ENCODE measurements at regions not wholly inside any gene's neighbourhood (a gene's known extent, or its start where the extent isn't known, plus 50 kb on each side); places are given as distances from the start of the nearest gene placed in this dataset.
A peak's percentile ranks its signal among the peaks of the same experiment; 100 is the strongest.

GRCh38 chr1:56220021-56220420 is 359.3 kb downstream of the PLPP3 start:
- Mint-ChIP-seq H3K9me3 (no peaks in the 10 kb centered on the region), H3K4me1 (peaks cover 6% of the 10 kb centered on the region), H3K4me3 (no peak overlapping the region), H3K27ac (no peak overlapping the region), H3K36me3 (no peaks in the 10 kb centered on the region), H3K27me3 (ENCODE audit: low read depth) (no peaks in the 10 kb centered on the region)
- no peak for DNase-seq (ENCODE audit: low spot score)
- ChIA-PET CTCF (no interaction called here), POLR2A (no interaction called here)
- ATAC-seq: peak; percentile 38
- TF ChIP-seq ARID4B (CRISPR knock-in tag; IDR thresholded peaks at IDR 0.05; ENCODE audit: borderline replicate concordance) (no peak), ZNF281 (CRISPR knock-in tag; IDR thresholded peaks at IDR 0.05) (no peak), GRHL2 (CRISPR knock-in tag; IDR thresholded peaks at IDR 0.05; ENCODE audit: insufficient replicate concordance, severe bottlenecking) (no peak), ZBTB21 (CRISPR knock-in tag; IDR thresholded peaks at IDR 0.05; ENCODE audit: borderline replicate concordance) (no peak), FOXK1 (CRISPR knock-in tag; IDR thresholded peaks at IDR 0.05) (no peak), NR2C2 (CRISPR knock-in tag; IDR thresholded peaks at IDR 0.05) (no peak), JAZF1 (CRISPR knock-in tag; IDR thresholded peaks at IDR 0.05) (no peak), NFE2L1 (CRISPR knock-in tag; IDR thresholded peaks at IDR 0.05) (no peak), ETV6 (CRISPR knock-in tag; IDR thresholded peaks at IDR 0.05) (no peak)
- TF ChIP-seq, protein P1, sequence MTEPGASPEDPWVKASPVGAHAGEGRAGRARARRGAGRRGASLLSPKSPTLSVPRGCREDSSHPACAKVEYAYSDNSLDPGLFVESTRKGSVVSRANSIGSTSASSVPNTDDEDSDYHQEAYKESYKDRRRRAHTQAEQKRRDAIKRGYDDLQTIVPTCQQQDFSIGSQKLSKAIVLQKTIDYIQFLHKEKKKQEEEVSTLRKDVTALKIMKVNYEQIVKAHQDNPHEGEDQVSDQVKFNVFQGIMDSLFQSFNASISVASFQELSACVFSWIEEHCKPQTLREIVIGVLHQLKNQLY (CRISPR knock-in tag; IDR thresholded peaks at IDR 0.05): no peak
- TF ChIP-seq, protein P2, sequence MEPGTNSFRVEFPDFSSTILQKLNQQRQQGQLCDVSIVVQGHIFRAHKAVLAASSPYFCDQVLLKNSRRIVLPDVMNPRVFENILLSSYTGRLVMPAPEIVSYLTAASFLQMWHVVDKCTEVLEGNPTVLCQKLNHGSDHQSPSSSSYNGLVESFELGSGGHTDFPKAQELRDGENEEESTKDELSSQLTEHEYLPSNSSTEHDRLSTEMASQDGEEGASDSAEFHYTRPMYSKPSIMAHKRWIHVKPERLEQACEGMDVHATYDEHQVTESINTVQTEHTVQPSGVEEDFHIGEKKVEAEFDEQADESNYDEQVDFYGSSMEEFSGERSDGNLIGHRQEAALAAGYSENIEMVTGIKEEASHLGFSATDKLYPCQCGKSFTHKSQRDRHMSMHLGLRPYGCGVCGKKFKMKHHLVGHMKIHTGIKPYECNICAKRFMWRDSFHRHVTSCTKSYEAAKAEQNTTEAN (CRISPR knock-in tag; IDR thresholded peaks at IDR 0.05): no peak

DNA sequence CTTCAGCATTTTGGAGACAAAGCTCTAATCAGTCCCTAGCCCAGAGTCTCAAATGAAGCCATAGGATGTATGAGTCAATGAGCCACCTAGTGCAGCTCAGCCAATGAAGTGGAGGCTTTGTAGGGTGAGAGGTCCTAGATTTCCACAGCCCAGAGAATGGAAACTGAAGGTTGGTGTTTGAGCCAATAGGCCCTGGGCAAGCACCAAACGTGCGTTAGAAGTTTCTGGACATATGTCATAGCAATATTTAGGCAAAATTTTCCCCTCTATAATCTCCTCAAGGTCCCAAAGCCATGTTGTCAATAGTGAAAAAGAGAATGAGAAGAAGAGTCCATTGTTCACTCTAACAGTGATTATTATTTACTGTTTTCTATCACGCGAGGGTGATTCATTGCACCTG is 361.3 kb downstream of the PLPP3 start:
- POLR2A ChIA-PET: interaction anchor here (0.5 kb wide), 1 partner anchor 328 kb away, joined by 6 read pairs; no protein-coding TSS in a partner anchor
- Mint-ChIP-seq H3K9me3 (no peaks in the 10 kb centered on the region), H3K27me3 (ENCODE audit: low read depth) (no peaks in the 10 kb centered on the region), H3K4me1 (peaks cover 6% of the 10 kb centered on the region), H3K27ac (no peak overlapping the region), H3K4me3 (no peak overlapping the region), H3K36me3 (no peaks in the 10 kb centered on the region)
- TF ChIP-seq SMAD3 (CRISPR knock-in tag; IDR thresholded peaks at IDR 0.05; ENCODE audit: borderline replicate concordance): no peak
- no peak for TF ChIP-seq TP53 (CRISPR knock-in tag; IDR thresholded peaks at IDR 0.05)
- TF ChIP-seq ZNF317 (CRISPR knock-in tag; IDR thresholded peaks at IDR 0.05; ENCODE audit: borderline replicate concordance, low read depth): no peak
- TF ChIP-seq FOXK1 (CRISPR knock-in tag; IDR thresholded peaks at IDR 0.05): no peak
- CTCF ChIA-PET: no interaction called here
- ATAC-seq: no peak
- no peak for DNase-seq (ENCODE audit: low spot score)

- Mint-ChIP-seq H3K9me3 (no peaks in the 10 kb centered on the region), H3K27me3 (ENCODE audit: low read depth) (no peaks in the 10 kb centered on the region), H3K4me1 (peaks cover 6% of the 10 kb centered on the region), H3K27ac (no peak overlapping the region), H3K36me3 (no peaks in the 10 kb centered on the region), H3K4me3 (no peak overlapping the region)
- ChIA-PET CTCF (no interaction called here), POLR2A (no interaction called here)
- no peak for ATAC-seq
- DNase-seq (ENCODE audit: low spot score): no peak
- TF ChIP-seq CREM (CRISPR knock-in tag; IDR thresholded peaks at IDR 0.05) (no peak), NR2C2 (CRISPR knock-in tag; IDR thresholded peaks at IDR 0.05) (no peak), FOXP1 (CRISPR knock-in tag; IDR thresholded peaks at IDR 0.05; ENCODE audit: borderline replicate concordance) (no peak), ZBTB21 (CRISPR knock-in tag; IDR thresholded peaks at IDR 0.05; ENCODE audit: borderline replicate concordance) (no peak), CBFB (CRISPR knock-in tag; IDR thresholded peaks at IDR 0.05; ENCODE audit: low read depth) (no peak), KAT7 (CRISPR knock-in tag; IDR thresholded peaks at IDR 0.05; ENCODE audit: borderline replicate concordance) (no peak), MYBL2 (CRISPR knock-in tag; IDR thresholded peaks at IDR 0.05) (no peak), ZNF232 (CRISPR knock-in tag; IDR thresholded peaks at IDR 0.05) (no peak), ELF4 (CRISPR knock-in tag; IDR thresholded peaks at IDR 0.05; ENCODE audit: low read depth) (no peak), TEAD1 (CRISPR knock-in tag; IDR thresholded peaks at IDR 0.05) (no peak)
- TF ChIP-seq, protein P3, sequence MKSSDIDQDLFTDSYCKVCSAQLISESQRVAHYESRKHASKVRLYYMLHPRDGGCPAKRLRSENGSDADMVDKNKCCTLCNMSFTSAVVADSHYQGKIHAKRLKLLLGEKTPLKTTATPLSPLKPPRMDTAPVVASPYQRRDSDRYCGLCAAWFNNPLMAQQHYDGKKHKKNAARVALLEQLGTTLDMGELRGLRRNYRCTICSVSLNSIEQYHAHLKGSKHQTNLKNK (CRISPR knock-in tag; IDR thresholded peaks at IDR 0.05): no peak
These were observed 363.1 kb downstream of the PLPP3 start for GRCh38 chr1:56216218-56216617.
